ENCODE measurements at regions not wholly inside any gene's neighbourhood (a gene's known extent, or its start where the extent isn't known, plus 50 kb on each side); places are given as distances from the start of the nearest gene placed in this dataset.

GRCh38 chr14:34059037-34059924, 108.4 kb upstream of the EGLN3 start:
- Histone ChIP-seq H3K4me2 (no peak overlapping the region), H3K27me3 (no peaks in the 10 kb centered on the region), H3K4me3 (no peak overlapping the region), H3K4me1 (no peaks in the 10 kb centered on the region), H3K9ac (no peak overlapping the region), H3K27ac (no peak overlapping the region), H3K9me3 (replicated peaks in 1 of 11) (peaks cover 11 to 23% (median 17%) of the 10 kb centered on the region in 11 experiments; a peak in 21 of 22 replicates), H3K36me3 (no peaks in the 10 kb centered on the region), H4K20me1 (no peaks in the 10 kb centered on the region)
- no peak for TF ChIP-seq Cebpa-rat (IDR thresholded peaks at IDR 0.05)

GRCh38 chr14:34058510-34058909, 107.6 kb upstream of the EGLN3 start:
- no peak for TF ChIP-seq Cebpa-rat (IDR thresholded peaks at IDR 0.05)
- no peak overlapping the region for H3K4me3 ChIP-seq
- no peak overlapping the region for H3K27ac ChIP-seq
- H3K4me2 ChIP-seq: no peak overlapping the region
- no peak overlapping the region for H3K9ac ChIP-seq
- no peaks in the 10 kb centered on the region for H4K20me1 ChIP-seq
- no peaks in the 10 kb centered on the region for H3K27me3 ChIP-seq
- no peaks in the 10 kb centered on the region for H3K4me1 ChIP-seq
- peaks cover 11 to 23% (median 17%) of the 10 kb centered on the region in 11 experiments; a peak in 21 of 22 replicates for H3K9me3 ChIP-seq (replicated peaks in 1 of 11)
- H3K36me3 ChIP-seq: no peaks in the 10 kb centered on the region

GRCh38 chr14:34056046-34056445, 105.2 kb upstream of the EGLN3 start:
- no peak overlapping the region for H3K4me3 ChIP-seq
- H3K9ac ChIP-seq: no peak overlapping the region
- H3K9me3 ChIP-seq (replicated peaks in 1 of 11): peaks cover 12 to 20% (median 17%) of the 10 kb centered on the region in 11 experiments; a peak in 21 of 22 replicates
- no peaks in the 10 kb centered on the region for H3K27me3 ChIP-seq
- H4K20me1 ChIP-seq: no peaks in the 10 kb centered on the region
- peaks cover 6 to 16% (median 13%) of the 10 kb centered on the region in 10 experiments; a peak in 17 of 20 replicates for H3K4me1 ChIP-seq
- H3K27ac ChIP-seq: no peak overlapping the region
- no peak overlapping the region for H3K4me2 ChIP-seq
- no peaks in the 10 kb centered on the region for H3K36me3 ChIP-seq
- no peak for TF ChIP-seq Cebpa-rat (IDR thresholded peaks at IDR 0.05)

- Histone ChIP-seq H3K36me3 (no peaks in the 10 kb centered on the region), H3K27ac (no peak overlapping the region), H3K9me3 (replicated peaks in 1 of 11) (peaks cover 8 to 14% (median 11%) of the 10 kb centered on the region in 11 experiments; a peak in 21 of 22 replicates), H3K27me3 (no peaks in the 10 kb centered on the region), H3K9ac (no peak overlapping the region), H3K4me2 (no peak overlapping the region), H4K20me1 (no peaks in the 10 kb centered on the region), H3K4me1 (peaks cover 6 to 18% (median 15%) of the 10 kb centered on the region in 10 experiments; a peak in 17 of 20 replicates), H3K4me3 (no peak overlapping the region)
- TF ChIP-seq Cebpa-rat (IDR thresholded peaks at IDR 0.05): no peak
These were observed 104.5 kb upstream of the EGLN3 start for GRCh38 chr14:34055157-34055950.

GRCh38 chr14:34053666-34054065, 102.8 kb upstream of the EGLN3 start:
- Histone ChIP-seq H3K9ac (no peak overlapping the region), H3K27ac (no peak overlapping the region), H3K27me3 (no peaks in the 10 kb centered on the region), H3K4me3 (no peak overlapping the region), H3K4me2 (no peak overlapping the region), H4K20me1 (no peaks in the 10 kb centered on the region), H3K4me1 (peaks cover 6 to 33% (median 27%) of the 10 kb centered on the region in 10 experiments; a peak in 18 of 20 replicates), H3K36me3 (no peaks in the 10 kb centered on the region), H3K9me3 (replicated peaks in 1 of 11) (0 out of 22 replicates have a peak, but pooled peaks cover 0 to 5% (median 0%) of the 10 kb centered on the region in 11 experiments)
- TF ChIP-seq Cebpa-rat (IDR thresholded peaks at IDR 0.05): no peak

GRCh38 chr14:34052658-34053014, 101.8 kb upstream of the EGLN3 start:
- Histone ChIP-seq H3K27ac (no peak overlapping the region), H3K4me2 (peak overlapping the region in 9 of 11 experiments; percentile 1 to 52 (median 35); a peak in 11 of 22 replicates), H3K36me3 (no peaks in the 10 kb centered on the region), H3K4me1 (peaks cover 6 to 33% (median 27%) of the 10 kb centered on the region in 10 experiments; a peak in 18 of 20 replicates), H3K4me3 (no peak overlapping the region), H4K20me1 (no peaks in the 10 kb centered on the region), H3K9ac (no peak overlapping the region), H3K9me3 (replicated peaks in 1 of 11) (0 out of 22 replicates have a peak, but pooled peaks cover 0 to 5% (median 0%) of the 10 kb centered on the region in 11 experiments), H3K27me3 (no peaks in the 10 kb centered on the region)
- no peak for TF ChIP-seq Cebpa-rat (IDR thresholded peaks at IDR 0.05)

GRCh38 chr14:34051966-34052657, 101.2 kb upstream of the EGLN3 start:
- H3K9ac ChIP-seq: no peak overlapping the region
- TF ChIP-seq Cebpa-rat (IDR thresholded peaks at IDR 0.05): no peak
- H3K36me3 ChIP-seq: no peaks in the 10 kb centered on the region
- peaks cover 6 to 33% (median 27%) of the 10 kb centered on the region in 10 experiments; a peak in 18 of 20 replicates for H3K4me1 ChIP-seq
- 0 out of 22 replicates have a peak, but pooled peaks cover 0 to 5% (median 0%) of the 10 kb centered on the region in 11 experiments for H3K9me3 ChIP-seq (replicated peaks in 1 of 11)
- no peak overlapping the region for H3K27ac ChIP-seq
- H3K4me2 ChIP-seq: peak overlapping the region in 9 of 11 experiments; percentile 1 to 52 (median 35); a peak in 15 of 22 replicates
- H3K4me3 ChIP-seq: no peak overlapping the region
- no peaks in the 10 kb centered on the region for H3K27me3 ChIP-seq
- H4K20me1 ChIP-seq: no peaks in the 10 kb centered on the region

- no peaks in the 10 kb centered on the region for H4K20me1 ChIP-seq
These were observed 99.7 kb upstream of the EGLN3 start for GRCh38 chr14:34050606-34051005.

More at GRCh38 chr14:34050606-34051005, 99.7 kb upstream of the EGLN3 start:
- TF ChIP-seq Cebpa-rat (IDR thresholded peaks at IDR 0.05): no peak
- no peak overlapping the region for H3K9ac ChIP-seq
- H3K4me3 ChIP-seq: no peak overlapping the region
- no peaks in the 10 kb centered on the region for H3K36me3 ChIP-seq
- 0 out of 22 replicates have a peak, but pooled peaks cover 0 to 5% (median 0%) of the 10 kb centered on the region in 11 experiments for H3K9me3 ChIP-seq (replicated peaks in 1 of 11)
- H3K27ac ChIP-seq: no peak overlapping the region
- peak overlapping the region in 7 of 11 experiments; percentile 33 to 67 (median 62); a peak in 10 of 22 replicates for H3K4me2 ChIP-seq
- H3K4me1 ChIP-seq: peaks cover 6 to 33% (median 27%) of the 10 kb centered on the region in 10 experiments; a peak in 18 of 20 replicates
- H3K27me3 ChIP-seq: no peaks in the 10 kb centered on the region

Data from BLaER1 treated with 17β-estradiol and CSF1 and Interleukin-3, amounts not matched to agents 10 nM and 100 nM (cell line).